ENCODE measurements at regions not wholly inside any gene's neighbourhood (a gene's known extent, or its start where the extent isn't known, plus 50 kb on each side); places are given as distances from the start of the nearest gene placed in this dataset.

- no peak for ATAC-seq
- TF ChIP-seq CTCF (IDR thresholded peaks at IDR 0.05) (no peak), POLR2A (IDR thresholded peaks at IDR 0.05) (no peak)
- DNase-seq: no peak
- no peaks in the 10 kb centered on the region for H3K27me3 ChIP-seq
- 47 to 76% methylated on average over 1 of the region's 1 CpG for WGBS, 2 donors
- no peaks in the 10 kb centered on the region for H3K36me3 ChIP-seq (replicated peaks in 1 of 2; ENCODE audit: insufficient read depth in 1 of 2, low read depth in 2 of 2)
- H3K4me3 ChIP-seq: no peak overlapping the region
- no peaks in the 10 kb centered on the region for H3K9me3 ChIP-seq
- intact Hi-C loops (cut with DNase I): no loop called here
- H3K27ac ChIP-seq: no peak overlapping the region
- H3K4me1 ChIP-seq: no peaks in the 10 kb centered on the region
Measured at GRCh38 chr9:11735391-11735790, 957.8 kb upstream of the TYRP1 start.

- TF ChIP-seq CTCF (IDR thresholded peaks at IDR 0.05) (no peak), POLR2A (IDR thresholded peaks at IDR 0.05) (no peak)
- H3K27me3 ChIP-seq: no peaks in the 10 kb centered on the region
- ATAC-seq: no peak
- H3K27ac ChIP-seq: no peak overlapping the region
- no peaks in the 10 kb centered on the region for H3K4me1 ChIP-seq
- no peaks in the 10 kb centered on the region for H3K36me3 ChIP-seq (replicated peaks in 1 of 2; ENCODE audit: insufficient read depth in 1 of 2, low read depth in 2 of 2)
- intact Hi-C loops (cut with DNase I): no loop called here
- 66 to 74% methylated on average over 1 of the region's 1 CpG for WGBS, 2 donors
- no peaks in the 10 kb centered on the region for H3K9me3 ChIP-seq
- no peak overlapping the region for H3K4me3 ChIP-seq
- no peak for DNase-seq
Measured at GRCh38 chr9:11742471-11742870, 950.7 kb upstream of the TYRP1 start.

- Histone ChIP-seq H3K9me3 (no peaks in the 10 kb centered on the region), H3K27ac (no peak overlapping the region), H3K36me3 (replicated peaks in 1 of 2; ENCODE audit: insufficient read depth in 1 of 2, low read depth in 2 of 2) (no peaks in the 10 kb centered on the region), H3K4me3 (no peak overlapping the region), H3K27me3 (no peaks in the 10 kb centered on the region), H3K4me1 (no peaks in the 10 kb centered on the region)
- intact Hi-C loops (cut with DNase I): no loop called here
- DNase-seq (no peak), ATAC-seq (no peak)
- WGBS, 2 donors: 71 to 74% methylated on average over 2 of the region's 2 CpGs
- TF ChIP-seq CTCF (IDR thresholded peaks at IDR 0.05) (no peak), POLR2A (IDR thresholded peaks at IDR 0.05) (no peak)
Measured at GRCh38 chr9:11743356-11743755, 949.8 kb upstream of the TYRP1 start.

- DNase-seq (no peak), ATAC-seq (no peak)
- TF ChIP-seq CTCF (IDR thresholded peaks at IDR 0.05) (no peak), POLR2A (IDR thresholded peaks at IDR 0.05) (no peak)
- WGBS, 2 donors: 48 to 51% methylated on average over 2 of the region's 2 CpGs
- no peaks in the 10 kb centered on the region for H3K27me3 ChIP-seq
- H3K9me3 ChIP-seq: no peaks in the 10 kb centered on the region
- H3K27ac ChIP-seq: no peak overlapping the region
- H3K4me3 ChIP-seq: no peak overlapping the region
- intact Hi-C loops (cut with DNase I): no loop called here
- H3K36me3 ChIP-seq (replicated peaks in 1 of 2; ENCODE audit: insufficient read depth in 1 of 2, low read depth in 2 of 2): no peaks in the 10 kb centered on the region
- H3K4me1 ChIP-seq: no peaks in the 10 kb centered on the region
Measured at GRCh38 chr9:11749396-11749795, 943.8 kb upstream of the TYRP1 start.

GRCh38 chr9:11755951-11756350, 937.2 kb upstream of the TYRP1 start:
- H3K27ac ChIP-seq: no peak overlapping the region
- no peak for ATAC-seq
- DNase-seq: no peak
- no peaks in the 10 kb centered on the region for H3K36me3 ChIP-seq (replicated peaks in 1 of 2; ENCODE audit: insufficient read depth in 1 of 2, low read depth in 2 of 2)
- no peaks in the 10 kb centered on the region for H3K27me3 ChIP-seq
- H3K9me3 ChIP-seq: no peaks in the 10 kb centered on the region
- intact Hi-C loops (cut with DNase I): no loop called here
- H3K4me3 ChIP-seq: no peak overlapping the region
- H3K4me1 ChIP-seq: no peaks in the 10 kb centered on the region
- no peak for TF ChIP-seq CTCF (IDR thresholded peaks at IDR 0.05)
- no peak for TF ChIP-seq POLR2A (IDR thresholded peaks at IDR 0.05)

Data from body of pancreas (tissue), 4 donors.